Activated naive CD8-positive, alpha-beta T cell treated with anti-CD3 and anti-CD28 coated beads for 36 hours (primary cell): ENCODE measurements at regions not wholly inside any gene's neighbourhood (a gene's known extent, or its start where the extent isn't known, plus 50 kb on each side); places are given as distances from the start of the nearest gene placed in this dataset.

Experiments
- DNase-seq: peaks from one replicate; pipeline ENCODE4 v3.0.0; 2021
- H3K27ac Mint-ChIP-seq: one replicate; pipeline ENCODE4 v1.8.0; 2022; ENCODE audit warnings: mild to moderate bottlenecking, moderate library complexity, mixed read lengths
- H3K27me3 Mint-ChIP-seq: one replicate; pipeline ENCODE4 v1.8.0; 2022; ENCODE audit warnings: mild to moderate bottlenecking, mixed read lengths
- H3K36me3 Mint-ChIP-seq: one replicate; pipeline ENCODE4 v1.8.0; 2021; ENCODE audit warnings: mild to moderate bottlenecking, mixed read lengths
- H3K4me1 Mint-ChIP-seq: one replicate; pipeline ENCODE4 v1.8.0; 2021; ENCODE audit warnings: mixed read lengths
- H3K4me3 Mint-ChIP-seq: one replicate; pipeline ENCODE4 v1.8.0; 2022; ENCODE audit warnings: mild to moderate bottlenecking, moderate library complexity, mixed read lengths
- H3K9me3 Mint-ChIP-seq: one replicate; pipeline ENCODE4 v1.8.0; 2022; ENCODE audit warnings: mixed read lengths

- Mint-ChIP-seq H3K27ac (no peak overlapping the region), H3K27me3 (no peaks in the 10 kb centered on the region), H3K4me1 (no peaks in the 10 kb centered on the region), H3K36me3 (peaks cover 4% of the 10 kb centered on the region), H3K9me3 (peaks cover 5% of the 10 kb centered on the region), H3K4me3 (no peak overlapping the region)
- DNase-seq = no peak
Measured at GRCh38 chr1:75984781-75985180, 52.6 kb upstream of the ASB17 start.

- Mint-ChIP-seq H3K27me3 (no peaks in the 10 kb centered on the region), H3K9me3 (peaks cover 5% of the 10 kb centered on the region), H3K36me3 (peaks cover 4% of the 10 kb centered on the region), H3K27ac (no peak overlapping the region), H3K4me1 (no peaks in the 10 kb centered on the region), H3K4me3 (no peak overlapping the region)
- no peak for DNase-seq
Measured at GRCh38 chr1:75985827-75986226, 53.6 kb upstream of the ASB17 start.

GRCh38 chr1:75986478-75986877 is 54.3 kb upstream of the ASB17 start:
- Mint-ChIP-seq H3K27ac (no peak overlapping the region), H3K27me3 (no peaks in the 10 kb centered on the region), H3K9me3 (peaks cover 5% of the 10 kb centered on the region), H3K4me1 (no peaks in the 10 kb centered on the region), H3K4me3 (no peak overlapping the region), H3K36me3 (peaks cover 4% of the 10 kb centered on the region)
- no peak for DNase-seq

GRCh38 chr1:75989121-75989520 is 56.9 kb upstream of the ASB17 start:
- no peak for DNase-seq
- Mint-ChIP-seq H3K27me3 (no peaks in the 10 kb centered on the region), H3K9me3 (peaks cover 2% of the 10 kb centered on the region), H3K27ac (no peak overlapping the region), H3K4me3 (no peak overlapping the region), H3K4me1 (no peaks in the 10 kb centered on the region), H3K36me3 (peaks cover under 1% of the 10 kb centered on the region)

- no peaks in the 10 kb centered on the region for H3K9me3 Mint-ChIP-seq
- no peaks in the 10 kb centered on the region for H3K36me3 Mint-ChIP-seq
- H3K27me3 Mint-ChIP-seq = no peaks in the 10 kb centered on the region
- H3K27ac Mint-ChIP-seq = no peak overlapping the region
- no peaks in the 10 kb centered on the region for H3K4me1 Mint-ChIP-seq
- no peak for DNase-seq
- H3K4me3 Mint-ChIP-seq = no peak overlapping the region
Measured at GRCh38 chr1:75990686-75991085, 58.5 kb upstream of the ASB17 start.

- no peaks in the 10 kb centered on the region for H3K4me1 Mint-ChIP-seq
- no peaks in the 10 kb centered on the region for H3K36me3 Mint-ChIP-seq
- no peak overlapping the region for H3K27ac Mint-ChIP-seq
- H3K27me3 Mint-ChIP-seq = no peaks in the 10 kb centered on the region
- peak; percentile 63 for DNase-seq
- H3K4me3 Mint-ChIP-seq = no peak overlapping the region
- H3K9me3 Mint-ChIP-seq = no peaks in the 10 kb centered on the region
Measured at GRCh38 chr1:75991497-75992114, 59.4 kb upstream of the ASB17 start.

- H3K4me3 Mint-ChIP-seq = no peak overlapping the region
- no peaks in the 10 kb centered on the region for H3K36me3 Mint-ChIP-seq
- no peaks in the 10 kb centered on the region for H3K4me1 Mint-ChIP-seq
- H3K9me3 Mint-ChIP-seq = no peaks in the 10 kb centered on the region
- DNase-seq = no peak
- H3K27me3 Mint-ChIP-seq = no peaks in the 10 kb centered on the region
- no peak overlapping the region for H3K27ac Mint-ChIP-seq
Measured at GRCh38 chr1:75992312-75992711, 60.1 kb upstream of the ASB17 start.

- Mint-ChIP-seq H3K4me3 (no peak overlapping the region), H3K9me3 (no peaks in the 10 kb centered on the region), H3K36me3 (no peaks in the 10 kb centered on the region), H3K27me3 (no peaks in the 10 kb centered on the region), H3K27ac (no peak overlapping the region), H3K4me1 (no peaks in the 10 kb centered on the region)
- no peak for DNase-seq
Measured at GRCh38 chr1:75993661-75994060, 61.5 kb upstream of the ASB17 start.

GRCh38 chr1:75996196-75996595 is 64.0 kb upstream of the ASB17 start:
- Mint-ChIP-seq H3K27me3 (no peaks in the 10 kb centered on the region), H3K36me3 (no peaks in the 10 kb centered on the region), H3K27ac (no peak overlapping the region), H3K4me1 (no peaks in the 10 kb centered on the region), H3K9me3 (peaks cover 4% of the 10 kb centered on the region), H3K4me3 (no peak overlapping the region)
- DNase-seq = no peak

- no peak overlapping the region for H3K4me3 Mint-ChIP-seq
- no peak for DNase-seq
- H3K36me3 Mint-ChIP-seq = no peaks in the 10 kb centered on the region
- no peak overlapping the region for H3K27ac Mint-ChIP-seq
- H3K27me3 Mint-ChIP-seq = no peaks in the 10 kb centered on the region
- no peaks in the 10 kb centered on the region for H3K4me1 Mint-ChIP-seq
- peaks cover 4% of the 10 kb centered on the region for H3K9me3 Mint-ChIP-seq
Measured at GRCh38 chr1:75999034-75999433, 66.8 kb upstream of the ASB17 start.

GRCh38 chr1:76003946-76004345 is 70.6 kb upstream of the ST6GALNAC3 start:
- H3K9me3 Mint-ChIP-seq = peaks cover 3% of the 10 kb centered on the region
- no peaks in the 10 kb centered on the region for H3K27me3 Mint-ChIP-seq
- H3K4me3 Mint-ChIP-seq = no peak overlapping the region
- no peak for DNase-seq
- no peak overlapping the region for H3K27ac Mint-ChIP-seq
- no peaks in the 10 kb centered on the region for H3K36me3 Mint-ChIP-seq
- no peaks in the 10 kb centered on the region for H3K4me1 Mint-ChIP-seq

- Mint-ChIP-seq H3K36me3 (no peaks in the 10 kb centered on the region), H3K27me3 (no peaks in the 10 kb centered on the region), H3K4me3 (no peak overlapping the region), H3K4me1 (no peaks in the 10 kb centered on the region), H3K9me3 (no peaks in the 10 kb centered on the region), H3K27ac (no peak overlapping the region)
- no peak for DNase-seq
Measured at GRCh38 chr1:76005765-76006164, 68.8 kb upstream of the ST6GALNAC3 start.

GRCh38 chr1:76006234-76006633 is 68.3 kb upstream of the ST6GALNAC3 start:
- Mint-ChIP-seq H3K27me3 (no peaks in the 10 kb centered on the region), H3K9me3 (no peaks in the 10 kb centered on the region), H3K36me3 (no peaks in the 10 kb centered on the region), H3K4me1 (no peaks in the 10 kb centered on the region), H3K27ac (no peak overlapping the region), H3K4me3 (no peak overlapping the region)
- DNase-seq = no peak

- Mint-ChIP-seq H3K27me3 (no peaks in the 10 kb centered on the region), H3K4me3 (no peak overlapping the region), H3K27ac (no peak overlapping the region)
Measured at GRCh38 chr1:76010802-76011201, 63.7 kb upstream of the ST6GALNAC3 start.

GRCh38 chr1:76012341-76013205 is 62.0 kb upstream of the ST6GALNAC3 start:
- H3K36me3 Mint-ChIP-seq = no peaks in the 10 kb centered on the region
- H3K27ac Mint-ChIP-seq = no peak overlapping the region
- H3K27me3 Mint-ChIP-seq = no peaks in the 10 kb centered on the region
- no peaks in the 10 kb centered on the region for H3K9me3 Mint-ChIP-seq
- H3K4me1 Mint-ChIP-seq = peaks cover 4% of the 10 kb centered on the region
- H3K4me3 Mint-ChIP-seq = no peak overlapping the region
- no peak for DNase-seq

More at GRCh38 chr1:76010802-76011201, 63.7 kb upstream of the ST6GALNAC3 start:
- no peak for DNase-seq
- Mint-ChIP-seq H3K4me1 (peaks cover 4% of the 10 kb centered on the region), H3K36me3 (no peaks in the 10 kb centered on the region), H3K9me3 (no peaks in the 10 kb centered on the region)

- peaks cover 4% of the 10 kb centered on the region for H3K4me1 Mint-ChIP-seq
- DNase-seq = no peak
- no peaks in the 10 kb centered on the region for H3K27me3 Mint-ChIP-seq
- no peak overlapping the region for H3K4me3 Mint-ChIP-seq
- no peaks in the 10 kb centered on the region for H3K36me3 Mint-ChIP-seq
- no peaks in the 10 kb centered on the region for H3K9me3 Mint-ChIP-seq
- no peak overlapping the region for H3K27ac Mint-ChIP-seq
Measured at GRCh38 chr1:76013206-76013581, 61.4 kb upstream of the ST6GALNAC3 start.
